Tibial artery (tissue), 4 donors: ENCODE measurements at regions not wholly inside any gene's neighbourhood (a gene's known extent, or its start where the extent isn't known, plus 50 kb on each side); places are given as distances from the start of the nearest gene placed in this dataset.
A peak's percentile ranks its signal among the peaks of the same experiment; 100 is the strongest.

ENCODE experiments used
- DNase-seq, 2 donors: peaks; one replicate each; pipeline ENCODE4 v3.0.0-alpha.2; 2019
- H3K27ac ChIP-seq, 2 donors: fragments of 200-600 bp; sonication (generic) in 1 of 2; 1 replicate in 1 of 2; 2 replicates in 1 of 2; pipeline ENCODE4 v1.5.1; 2018 to 2019; ENCODE audit warnings: mild to moderate bottlenecking in 1 of 2
- H3K27me3 ChIP-seq, 2 donors: fragments of 200-600 bp; sonication (generic) in 1 of 2; one replicate each; pipeline versions ENCODE4 v1.5.1 to v1.6.0; 2016 to 2019
- H3K36me3 ChIP-seq, 3 donors: fragments of 200-600 bp; sonication (generic) in 2 of 3; one replicate each; pipeline ENCODE4 v1.5.1; 2016 to 2019; ENCODE audit warnings: mild to moderate bottlenecking in 2 of 3
- H3K4me1 ChIP-seq, 4 donors: fragments of 200-600 bp; sonication (generic) in 2 of 4; 1 replicate in 3 of 4; 2 replicates in 1 of 4; pipeline ENCODE4 v1.5.1; 2016 to 2019
- H3K4me3 ChIP-seq, 2 donors: fragments of 200-600 bp; sonication (generic) in 1 of 2; 1 replicate in 1 of 2; 2 replicates in 1 of 2; pipeline ENCODE4 v1.5.1; 2018 to 2019; ENCODE audit warnings: mild to moderate bottlenecking in 2 of 2
- H3K9me3 ChIP-seq, 3 donors: fragments of 200-600 bp; sonication (generic) in 1 of 3; one replicate each; pipeline ENCODE4 v1.5.1; 2016 to 2019
- CTCF ChIP-seq, 2 experiments: fragments of 200-600 bp in 1 of 2; fragments of 450-650 bp in 1 of 2; IDR thresholded peaks; one replicate each; pipeline ENCODE4 v1.5.1; 2017 to 2019; ENCODE audit warnings: antibody characterized with exemption in 2 of 2, mild to moderate bottlenecking in 1 of 2, moderate library complexity in 1 of 2
- intact Hi-C: fragments of 100-400 bp; cut with DNase I; formaldehyde crosslinking; loops from one replicate; pipeline ENCODE4 v1.15.0; 2023; ENCODE audit warnings: low total_unique reads

GRCh38 chr2:42856891-42857632, 64.7 kb upstream of the HAAO start:
- intact Hi-C loops, result loop anchor here (5.0 kb wide), 1 partner anchor 90 kb away; no protein-coding TSS in a partner anchor
- no peaks in the 10 kb centered on the region for H3K36me3 ChIP-seq
- peak; percentile 14 to 56 for DNase-seq
- no peaks in the 10 kb centered on the region for H3K27me3 ChIP-seq
- H3K27ac ChIP-seq, result no peak overlapping the region
- peaks cover 0 to 32% (median 18%) of the 10 kb centered on the region in 4 donors for H3K4me1 ChIP-seq
- TF ChIP-seq CTCF (IDR thresholded peaks at IDR 0.05), result no peak
- H3K9me3 ChIP-seq, result no peaks in the 10 kb centered on the region
- H3K4me3 ChIP-seq, result no peak overlapping the region

DNA sequence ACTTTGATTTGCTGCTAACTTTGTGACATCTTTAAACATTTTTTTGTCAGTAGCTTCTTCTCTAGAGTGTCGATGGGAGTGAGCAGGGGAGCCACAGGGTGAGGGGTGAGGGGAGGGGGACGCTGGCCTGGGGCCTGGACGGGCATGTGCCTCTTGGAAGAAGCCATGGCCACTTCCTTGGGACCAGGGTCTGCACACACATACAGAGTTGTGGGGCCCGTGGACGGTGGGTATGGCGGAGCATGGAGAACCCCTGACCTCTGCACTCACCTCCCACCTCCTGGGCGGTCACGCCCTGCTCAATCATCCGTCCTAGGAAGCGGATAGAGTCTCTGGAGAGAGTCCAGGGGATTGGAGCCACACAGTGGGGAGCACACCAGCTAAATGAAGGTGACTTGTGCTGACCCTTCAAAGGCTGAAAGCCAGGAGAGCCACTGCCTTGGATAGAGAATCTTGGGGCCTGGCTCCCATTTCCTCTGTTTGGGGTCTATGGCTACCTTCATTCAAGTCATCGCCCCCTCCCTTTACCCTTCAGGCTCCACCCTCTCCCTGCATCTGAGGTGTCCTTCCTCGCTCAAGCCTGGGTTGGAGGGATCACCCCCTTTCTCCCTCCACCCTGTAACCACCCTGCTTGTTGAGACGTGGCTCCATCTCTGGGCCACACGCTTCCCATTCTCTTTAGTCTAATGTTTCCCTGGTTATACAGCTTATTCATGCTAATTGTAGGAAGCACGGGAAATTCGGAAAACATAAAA, 63.9 kb upstream of the HAAO start:
- no peak for TF ChIP-seq CTCF (IDR thresholded peaks at IDR 0.05)
- no peak overlapping the region for H3K4me3 ChIP-seq
- DNase-seq, result peak; percentile 3 to 55
- H3K9me3 ChIP-seq, result no peaks in the 10 kb centered on the region
- no peak overlapping the region for H3K27ac ChIP-seq
- intact Hi-C loops, result loop anchor here (5.0 kb wide), 1 partner anchor 91 kb away; no protein-coding TSS in a partner anchor
- H3K36me3 ChIP-seq, result no peaks in the 10 kb centered on the region
- H3K27me3 ChIP-seq, result no peaks in the 10 kb centered on the region
- H3K4me1 ChIP-seq, result peaks cover 0 to 40% (median 19%) of the 10 kb centered on the region in 4 donors

DNA sequence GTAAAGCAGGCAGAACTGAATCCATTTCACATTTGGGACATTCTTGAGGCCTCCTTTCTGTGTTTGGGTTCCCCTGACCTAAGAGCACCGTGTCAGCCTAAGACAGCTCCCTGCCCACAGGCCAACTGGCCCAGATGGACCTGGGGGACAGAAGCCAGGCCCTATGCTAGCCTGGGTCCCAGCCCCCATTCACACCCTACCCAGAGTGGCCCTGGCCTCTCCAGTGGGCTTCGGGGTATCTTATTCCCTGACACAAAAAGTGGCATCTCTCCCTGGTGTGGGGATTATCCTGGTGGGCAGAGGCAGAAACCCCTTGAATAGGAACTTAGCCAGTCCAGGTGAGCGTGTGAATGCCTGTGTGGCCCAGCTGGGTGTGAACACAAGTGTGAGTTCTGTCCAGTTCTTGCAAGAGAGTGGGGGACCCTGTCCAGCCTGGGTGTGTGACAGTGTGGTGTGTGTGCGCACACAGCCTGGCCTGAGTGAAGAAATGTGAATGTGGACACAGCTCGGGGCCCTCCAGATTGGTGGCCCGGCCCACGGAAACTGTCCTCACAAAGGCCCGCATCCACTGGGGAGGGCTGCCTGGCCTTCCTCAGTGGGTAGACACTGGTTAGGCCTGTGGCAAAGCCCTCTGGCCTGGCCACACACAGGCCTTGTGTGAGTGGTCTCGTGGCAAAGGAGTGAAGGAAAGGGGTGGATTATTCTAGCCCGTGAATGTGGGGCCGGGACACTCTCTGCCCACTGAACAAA, 63.0 kb upstream of the HAAO start:
- no peak for TF ChIP-seq CTCF (IDR thresholded peaks at IDR 0.05)
- Histone ChIP-seq H3K9me3 (no peaks in the 10 kb centered on the region), H3K36me3 (no peaks in the 10 kb centered on the region), H3K27me3 (no peaks in the 10 kb centered on the region), H3K4me1 (peaks cover 0 to 44% (median 21%) of the 10 kb centered on the region in 4 donors), H3K27ac (peak overlapping the region; percentile 72 to 80), H3K4me3 (no peak overlapping the region)
- intact Hi-C loops, result loop anchor here (5.0 kb wide), 1 partner anchor 92 kb away; no protein-coding TSS in a partner anchor
- DNase-seq, result peak in 1 of 2 donors; percentile 58

- no peaks in the 10 kb centered on the region for H3K27me3 ChIP-seq
- peaks cover 0 to 37% (median 25%) of the 10 kb centered on the region in 4 donors for H3K4me1 ChIP-seq
- H3K9me3 ChIP-seq, result no peaks in the 10 kb centered on the region
- peak; percentile 50 to 82 for DNase-seq
- H3K27ac ChIP-seq, result peak overlapping the region; percentile 72 to 80
- no peak for TF ChIP-seq CTCF (IDR thresholded peaks at IDR 0.05)
- intact Hi-C loops, result no loop called here
- no peaks in the 10 kb centered on the region for H3K36me3 ChIP-seq
- H3K4me3 ChIP-seq, result no peak overlapping the region
Measured at GRCh38 chr2:42854207-42854818, 61.9 kb upstream of the HAAO start.

DNA sequence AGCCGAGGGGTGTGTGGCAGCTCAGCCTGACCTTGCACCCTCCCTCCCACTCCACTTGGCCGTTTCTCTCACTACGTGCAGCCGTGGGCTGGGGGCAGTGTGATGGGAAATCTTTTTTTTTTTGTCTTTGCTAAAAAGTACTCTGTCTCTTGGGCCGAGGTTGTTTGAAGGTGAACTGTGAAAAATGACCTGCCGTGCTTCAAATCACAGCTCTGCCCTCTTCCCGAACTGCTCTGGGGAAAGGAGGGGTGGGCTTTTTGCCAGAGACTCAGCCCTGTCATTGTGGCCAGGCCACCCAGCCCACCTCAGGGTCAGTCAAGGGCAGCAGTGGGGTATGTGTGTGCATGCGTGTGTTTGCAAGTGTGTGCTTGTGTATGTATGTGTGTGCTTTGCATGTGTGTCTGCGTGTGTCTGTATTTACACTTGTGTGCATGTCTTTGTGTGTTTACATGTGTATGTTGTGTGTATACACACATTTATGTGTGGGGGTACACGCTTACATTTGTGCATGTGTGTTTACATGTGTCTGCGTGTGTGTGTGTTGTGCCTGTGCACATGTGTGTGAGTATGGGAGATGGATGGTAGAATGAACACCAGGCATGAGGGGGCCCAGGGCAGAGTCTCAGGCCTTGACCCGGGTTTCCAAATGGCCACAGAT, 61.3 kb upstream of the HAAO start:
- no peaks in the 10 kb centered on the region for H3K27me3 ChIP-seq
- TF ChIP-seq CTCF (IDR thresholded peaks at IDR 0.05), result no peak
- H3K27ac ChIP-seq, result peak overlapping the region; percentile 72 to 80
- DNase-seq, result peak; percentile 14 to 57
- H3K36me3 ChIP-seq, result no peaks in the 10 kb centered on the region
- intact Hi-C loops, result no loop called here
- H3K4me3 ChIP-seq, result no peak overlapping the region
- H3K4me1 ChIP-seq, result peaks cover 0 to 39% (median 30%) of the 10 kb centered on the region in 4 donors
- H3K9me3 ChIP-seq, result no peaks in the 10 kb centered on the region
